ENCODE measurements at regions not wholly inside any gene's neighbourhood (a gene's known extent, or its start where the extent isn't known, plus 50 kb on each side); places are given as distances from the start of the nearest gene placed in this dataset.
"Not testable (repeated sequence)": the region's sequence is repeated elsewhere in the genome, so short reads cannot be mapped to it uniquely, and the experiment has no call there.

- Histone ChIP-seq H3K4me1 (ENCODE audit: control insufficient read depth, insufficient read depth, low read length) (peaks cover 58% of the 10 kb centered on the region), H3K9me3 (ENCODE audit: control insufficient read depth, insufficient read depth, low read depth, low read length) (no peaks in the 10 kb centered on the region; the same call in 1 of the 2 replicates), H3K27me3 (ENCODE audit: control insufficient read depth, insufficient read depth, low read length) (no peaks in the 10 kb centered on the region), H3K9ac (ENCODE audit: low read length) (no peak overlapping the region), H3K27ac (ENCODE audit: low read depth, low read length) (no peak overlapping the region), H3K36me3 (ENCODE audit: control insufficient read depth, insufficient read depth, low read length) (no peaks in the 10 kb centered on the region), H3K4me3 (ENCODE audit: low read depth, low read length) (no peak overlapping the region)
Measured at GRCh38 chr7:39758234-39758970, 135.0 kb downstream of the RALA start.

GRCh38 chr7:39761449-39761848 lies 138.1 kb downstream of the RALA start:
- Histone ChIP-seq H3K9ac (ENCODE audit: low read length) (no peak overlapping the region), H3K9me3 (ENCODE audit: control insufficient read depth, insufficient read depth, low read depth, low read length) (no peaks in the 10 kb centered on the region; the same call in 1 of the 2 replicates), H3K4me3 (ENCODE audit: low read depth, low read length) (no peak overlapping the region), H3K27ac (ENCODE audit: low read depth, low read length) (no peak overlapping the region), H3K4me1 (ENCODE audit: control insufficient read depth, insufficient read depth, low read length) (peaks cover 50% of the 10 kb centered on the region), H3K36me3 (ENCODE audit: control insufficient read depth, insufficient read depth, low read length) (no peaks in the 10 kb centered on the region), H3K27me3 (ENCODE audit: control insufficient read depth, insufficient read depth, low read length) (no peaks in the 10 kb centered on the region)

- not testable (repeated sequence) for H3K9ac ChIP-seq (ENCODE audit: low read length); H3K4me3 ChIP-seq (ENCODE audit: low read depth, low read length); H3K36me3 ChIP-seq (ENCODE audit: control insufficient read depth, insufficient read depth, low read length); H3K9me3 ChIP-seq (ENCODE audit: control insufficient read depth, insufficient read depth, low read depth, low read length); H3K27ac ChIP-seq (ENCODE audit: low read depth, low read length); H3K27me3 ChIP-seq (ENCODE audit: control insufficient read depth, insufficient read depth, low read length)
- H3K4me1 ChIP-seq (ENCODE audit: control insufficient read depth, insufficient read depth, low read length): peaks cover 41% of the 10 kb centered on the region
Measured at GRCh38 chr7:39762466-39762865, 139.1 kb downstream of the RALA start.

GRCh38 chr7:39762881-39763280 lies 139.5 kb downstream of the RALA start:
- not testable (repeated sequence) for H3K9ac ChIP-seq (ENCODE audit: low read length); H3K36me3 ChIP-seq (ENCODE audit: control insufficient read depth, insufficient read depth, low read length); H3K4me3 ChIP-seq (ENCODE audit: low read depth, low read length); H3K9me3 ChIP-seq (ENCODE audit: control insufficient read depth, insufficient read depth, low read depth, low read length); H3K27ac ChIP-seq (ENCODE audit: low read depth, low read length); H3K27me3 ChIP-seq (ENCODE audit: control insufficient read depth, insufficient read depth, low read length)
- peaks cover 37% of the 10 kb centered on the region for H3K4me1 ChIP-seq (ENCODE audit: control insufficient read depth, insufficient read depth, low read length)

- not testable (repeated sequence) for H3K36me3 ChIP-seq (ENCODE audit: control insufficient read depth, insufficient read depth, low read length); H3K27me3 ChIP-seq (ENCODE audit: control insufficient read depth, insufficient read depth, low read length); H3K9ac ChIP-seq (ENCODE audit: low read length); H3K27ac ChIP-seq (ENCODE audit: low read depth, low read length); H3K4me3 ChIP-seq (ENCODE audit: low read depth, low read length); H3K9me3 ChIP-seq (ENCODE audit: control insufficient read depth, insufficient read depth, low read depth, low read length)
- peaks cover 23% of the 10 kb centered on the region for H3K4me1 ChIP-seq (ENCODE audit: control insufficient read depth, insufficient read depth, low read length)
Measured at GRCh38 chr7:39765833-39766232, 142.5 kb downstream of the RALA start.

- H3K4me1 ChIP-seq (ENCODE audit: control insufficient read depth, insufficient read depth, low read length); H3K27me3 ChIP-seq (ENCODE audit: control insufficient read depth, insufficient read depth, low read length); H3K36me3 ChIP-seq (ENCODE audit: control insufficient read depth, insufficient read depth, low read length); H3K9me3 ChIP-seq (ENCODE audit: control insufficient read depth, insufficient read depth, low read depth, low read length); H3K9ac ChIP-seq (ENCODE audit: low read length); H3K27ac ChIP-seq (ENCODE audit: low read depth, low read length); H3K4me3 ChIP-seq (ENCODE audit: low read depth, low read length): not testable (repeated sequence)
Measured at GRCh38 chr7:39768439-39768838, 145.1 kb downstream of the RALA start.

- not testable (repeated sequence) for H3K4me3 ChIP-seq (ENCODE audit: low read depth, low read length); H3K27ac ChIP-seq (ENCODE audit: low read depth, low read length); H3K36me3 ChIP-seq (ENCODE audit: control insufficient read depth, insufficient read depth, low read length); H3K27me3 ChIP-seq (ENCODE audit: control insufficient read depth, insufficient read depth, low read length); H3K9ac ChIP-seq (ENCODE audit: low read length); H3K9me3 ChIP-seq (ENCODE audit: control insufficient read depth, insufficient read depth, low read depth, low read length); H3K4me1 ChIP-seq (ENCODE audit: control insufficient read depth, insufficient read depth, low read length)
Measured at GRCh38 chr7:39774341-39774851, 151.0 kb downstream of the RALA start.

- H3K27ac ChIP-seq (ENCODE audit: low read depth, low read length); H3K4me3 ChIP-seq (ENCODE audit: low read depth, low read length); H3K4me1 ChIP-seq (ENCODE audit: control insufficient read depth, insufficient read depth, low read length); H3K36me3 ChIP-seq (ENCODE audit: control insufficient read depth, insufficient read depth, low read length); H3K9ac ChIP-seq (ENCODE audit: low read length); H3K9me3 ChIP-seq (ENCODE audit: control insufficient read depth, insufficient read depth, low read depth, low read length); H3K27me3 ChIP-seq (ENCODE audit: control insufficient read depth, insufficient read depth, low read length): not testable (repeated sequence)
Measured at GRCh38 chr7:39781557-39781956, 158.2 kb downstream of the RALA start.

GRCh38 chr7:39786440-39786839 lies 163.1 kb downstream of the RALA start:
- H3K4me1 ChIP-seq (ENCODE audit: control insufficient read depth, insufficient read depth, low read length); H3K36me3 ChIP-seq (ENCODE audit: control insufficient read depth, insufficient read depth, low read length); H3K4me3 ChIP-seq (ENCODE audit: low read depth, low read length); H3K27me3 ChIP-seq (ENCODE audit: control insufficient read depth, insufficient read depth, low read length); H3K9me3 ChIP-seq (ENCODE audit: control insufficient read depth, insufficient read depth, low read depth, low read length); H3K27ac ChIP-seq (ENCODE audit: low read depth, low read length); H3K9ac ChIP-seq (ENCODE audit: low read length): not testable (repeated sequence)

GRCh38 chr7:39791035-39791434 lies 159.0 kb upstream of the CDK13 start:
- not testable (repeated sequence) for H3K4me1 ChIP-seq (ENCODE audit: control insufficient read depth, insufficient read depth, low read length); H3K9me3 ChIP-seq (ENCODE audit: control insufficient read depth, insufficient read depth, low read depth, low read length); H3K27ac ChIP-seq (ENCODE audit: low read depth, low read length)

GRCh38 chr7:39791911-39792310 lies 158.1 kb upstream of the CDK13 start:
- not testable (repeated sequence) for H3K9ac ChIP-seq (ENCODE audit: low read length); H3K36me3 ChIP-seq (ENCODE audit: control insufficient read depth, insufficient read depth, low read length); H3K4me3 ChIP-seq (ENCODE audit: low read depth, low read length); H3K27me3 ChIP-seq (ENCODE audit: control insufficient read depth, insufficient read depth, low read length); H3K4me1 ChIP-seq (ENCODE audit: control insufficient read depth, insufficient read depth, low read length); H3K9me3 ChIP-seq (ENCODE audit: control insufficient read depth, insufficient read depth, low read depth, low read length); H3K27ac ChIP-seq (ENCODE audit: low read depth, low read length)

More at GRCh38 chr7:39791035-39791434, 159.0 kb upstream of the CDK13 start:
- H3K9ac ChIP-seq (ENCODE audit: low read length); H3K4me3 ChIP-seq (ENCODE audit: low read depth, low read length); H3K27me3 ChIP-seq (ENCODE audit: control insufficient read depth, insufficient read depth, low read length); H3K36me3 ChIP-seq (ENCODE audit: control insufficient read depth, insufficient read depth, low read length): not testable (repeated sequence)
